A549 (cell line): ENCODE measurements at regions not wholly inside any gene's neighbourhood (a gene's known extent, or its start where the extent isn't known, plus 50 kb on each side); places are given as distances from the start of the nearest gene placed in this dataset.

Source experiments
- ATAC-seq, 2 experiments: fragments of 200-7000 bp in 1 of 2; fragments of >200 bp in 1 of 2; cut with Nextera tagmentation in 1 of 2; cut with Tn5 transposase in 1 of 2; 3 replicates each; pipeline versions ENCODE4 v1.8.0 to v1.9.1; 2018 to 2020; ENCODE audit warnings: mild to moderate bottlenecking in 1 of 2, moderate library complexity in 1 of 2
- CTCF ChIA-PET: fragments of 300-600 bp; sonication (Branson Sonifier 250); formaldehyde crosslinking; extraction: SDS; loops from one replicate; lab custom pipeline; 2021; ENCODE audit warnings: antibody characterized with exemption, inconsistent platforms; lab: Yijun Ruan, JAX
- POLR2A ChIA-PET: fragments of 350-600 bp; formaldehyde crosslinking; extraction: SDS; loops from one replicate; lab custom pipeline; 2021; ENCODE audit warnings: antibody characterized with exemption, inconsistent platforms; lab: Yijun Ruan, JAX
- DNase-seq, 2 experiments: peaks; one replicate each; pipeline versions ENCODE4 v3.0.0 to v3.0.0-alpha.2; 2011 to 2016; ENCODE audit warnings: low read depth in 1 of 2, low spot score in 1 of 2
- FAIRE-seq: peaks from 2 replicates; lab custom pipeline; 2011; peaks lifted over from hg19 to GRCh38; lab: Jason Lieb, UNC
- H3K27ac ChIP-seq, 2 experiments: fragments of >200 bp; sonication (Bioruptor Twin); formaldehyde crosslinking; 3 replicates each; pipeline ENCODE4 v1.5.1; 2016 to 2017
- H3K4me1 ChIP-seq: fragments of >200 bp; sonication (Bioruptor Twin); formaldehyde crosslinking; 3 replicates; pipeline ENCODE4 v1.6.1; 2016
- H3K4me2 ChIP-seq: fragments of >200 bp; sonication (Bioruptor Twin); formaldehyde crosslinking; 3 replicates; pipeline ENCODE4 v1.6.1; 2016
- H3K4me3 ChIP-seq: fragments of >200 bp; sonication (Bioruptor Twin); formaldehyde crosslinking; 3 replicates; pipeline ENCODE4 v1.5.1; 2016
- H3K9me3 ChIP-seq: fragments of >200 bp; sonication (Bioruptor Twin); formaldehyde crosslinking; 3 replicates; pipeline ENCODE4 v1.6.1; 2016
- CBX2 ChIP-seq: fragments of 200-600 bp; sonication (generic); IDR thresholded peaks from 2 replicates; pipeline ENCODE4 v1.6.1; 2016; ENCODE audit warnings: low read depth, mild to moderate bottlenecking, borderline replicate concordance
- CBX8 ChIP-seq: fragments of 200-600 bp; sonication (generic); IDR thresholded peaks from 2 replicates; pipeline ENCODE4 v1.6.1; 2016
- CEBPB ChIP-seq, 2 experiments: fragments of >200 bp in 1 of 2; sonication (Bioruptor Twin) in 1 of 2; formaldehyde crosslinking in 1 of 2; IDR thresholded peaks; 2 replicates each; pipeline ENCODE4 v1.6.1; 2012 to 2016
- CHD2 ChIP-seq: fragments of 150-350 bp; IDR thresholded peaks from 2 replicates; pipeline ENCODE4 v1.6.1; 2014; ENCODE audit warnings: low read length; ENCODE audit not compliant: partially characterized antibody
- CHD4 ChIP-seq: fragments of 200-600 bp; sonication (generic); IDR thresholded peaks from 2 replicates; pipeline ENCODE4 v1.6.1; 2016; ENCODE audit warnings: antibody characterized with exemption, mild to moderate bottlenecking, borderline replicate concordance
- CTCF ChIP-seq: fragments of >200 bp; sonication (Bioruptor Twin); formaldehyde crosslinking; IDR thresholded peaks from 3 replicates; pipeline ENCODE4 v1.5.1; 2016
- EHF ChIP-seq: fragments of 250-450 bp; sonication (Bioruptor Pico); IDR thresholded peaks from 2 replicates; pipeline ENCODE4 v1.5.0; 2020; ENCODE audit warnings: mild to moderate bottlenecking
- EHMT2 ChIP-seq: fragments of 200-600 bp; sonication (generic); IDR thresholded peaks from 2 replicates; pipeline ENCODE4 v1.6.1; 2016; ENCODE audit warnings: antibody characterized with exemption, low read depth, mild to moderate bottlenecking, moderate library complexity
- EP300 ChIP-seq, 2 experiments: fragments of >200 bp; sonication (Bioruptor Twin); formaldehyde crosslinking; IDR thresholded peaks; 2 replicates in 1 of 2; 3 replicates in 1 of 2; pipeline ENCODE4 v1.6.1; 2016 to 2017
- FOSB ChIP-seq: fragments of 250-450 bp; sonication (Bioruptor Pico); IDR thresholded peaks from 2 replicates; pipeline ENCODE4 v1.5.0; 2020; ENCODE audit warnings: mild to moderate bottlenecking, moderate library complexity
- GATA3 ChIP-seq: IDR thresholded peaks from 2 replicates; pipeline ENCODE4 v1.6.1; 2012; ENCODE audit warnings: borderline replicate concordance
- HDAC2 ChIP-seq: fragments of 200-600 bp; sonication (generic); IDR thresholded peaks from 2 replicates; pipeline ENCODE4 v1.6.1; 2016
- HMGXB4 ChIP-seq: fragments of 250-450 bp; sonication (Bioruptor Pico); IDR thresholded peaks from 2 replicates; pipeline ENCODE4 v1.5.0; 2021; ENCODE audit warnings: mild to moderate bottlenecking, moderate library complexity, borderline replicate concordance
- HOXB5 ChIP-seq: fragments of 250-450 bp; sonication (Bioruptor Pico); IDR thresholded peaks from 2 replicates; pipeline ENCODE4 v1.5.0; 2020; ENCODE audit warnings: mild to moderate bottlenecking, moderate library complexity
- KDM5A ChIP-seq: fragments of 200-600 bp; sonication (generic); IDR thresholded peaks from 2 replicates; pipeline ENCODE4 v1.6.1; 2016; ENCODE audit warnings: antibody characterized with exemption, mild to moderate bottlenecking
- MAFK ChIP-seq: fragments of 450-650 bp; IDR thresholded peaks from 2 replicates; pipeline ENCODE4 v1.6.1; 2014; ENCODE audit not compliant: partially characterized antibody
- MAZ ChIP-seq: fragments of 150-350 bp; IDR thresholded peaks from 2 replicates; pipeline ENCODE4 v1.6.1; 2014; ENCODE audit warnings: antibody characterized with exemption, low read depth, low read length, borderline replicate concordance
- MYC ChIP-seq: IDR thresholded peaks from 2 replicates; pipeline ENCODE4 v1.6.1; 2012; ENCODE audit warnings: mild to moderate bottlenecking, inconsistent platforms, low read length, improper control_type of control experiment, borderline replicate concordance
- RAD21 ChIP-seq, 2 experiments: fragments of >200 bp in 1 of 2; sonication (Bioruptor Twin) in 1 of 2; formaldehyde crosslinking in 1 of 2; IDR thresholded peaks in 1 of 2; conservative IDR thresholded peaks in 1 of 2; 2 replicates in 1 of 2; 3 replicates in 1 of 2; pipeline ENCODE4 v1.6.1; 2012 to 2018; ENCODE audit warnings: inconsistent platforms in 1 of 2
- RARB ChIP-seq: fragments of 250-450 bp; sonication (Bioruptor Pico); IDR thresholded peaks from 2 replicates; pipeline ENCODE4 v1.8.0; 2021; ENCODE audit warnings: mild to moderate bottlenecking, moderate library complexity
- RCOR1 ChIP-seq: fragments of 150-350 bp; IDR thresholded peaks from 2 replicates; pipeline ENCODE4 v1.6.1; 2014; ENCODE audit warnings: antibody characterized with exemption, low read length, low read depth
- SMC3 ChIP-seq: fragments of >200 bp; sonication (Bioruptor Twin); formaldehyde crosslinking; IDR thresholded peaks from 3 replicates; pipeline ENCODE4 v1.6.1; 2018; ENCODE audit warnings: inconsistent platforms
- SREBF2 ChIP-seq: fragments of 450-650 bp; IDR thresholded peaks from 2 replicates; pipeline ENCODE4 v1.6.1; 2014; ENCODE audit warnings: mild to moderate bottlenecking, moderate library complexity
- TFCP2L1 ChIP-seq: fragments of 250-450 bp; sonication (Bioruptor Pico); IDR thresholded peaks from 2 replicates; pipeline ENCODE4 v1.5.0; 2021; ENCODE audit warnings: mild to moderate bottlenecking
- ZC3H11A ChIP-seq: fragments of 450-650 bp; IDR thresholded peaks from 2 replicates; pipeline ENCODE4 v1.6.1; 2014; ENCODE audit warnings: antibody characterized with exemption, mild to moderate bottlenecking
- ZNF302 ChIP-seq: fragments of 250-450 bp; sonication (Bioruptor Pico); IDR thresholded peaks from 2 replicates; pipeline ENCODE4 v1.9.0; 2021; ENCODE audit warnings: inconsistent platforms, mild to moderate bottlenecking, moderate library complexity
- WGBS: methylation state at CpG from one replicate; pipeline ENCODE4 v1.1.6; 2017; ENCODE audit errors: missing lambda C conversion rate; 5-methylcytosine and 5-hydroxymethylcytosine counted together

DNA sequence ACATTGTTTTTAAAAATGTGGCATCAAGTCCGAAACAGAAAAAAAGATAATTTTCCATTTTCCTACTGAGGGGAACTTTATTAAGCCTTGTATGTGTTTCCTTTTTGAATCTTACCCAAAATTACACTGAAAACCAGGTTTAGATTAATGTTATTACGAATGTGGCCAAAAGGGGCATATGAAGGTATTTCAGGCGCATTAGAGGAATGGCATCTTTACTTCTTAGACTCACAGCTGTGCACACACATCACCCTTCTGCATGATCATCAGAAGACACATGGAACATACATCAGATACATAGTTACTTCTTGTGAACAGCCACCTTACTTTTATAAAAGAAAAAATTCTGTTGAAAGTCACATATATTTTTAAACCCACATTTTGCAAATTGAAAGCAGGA is 58.6 kb upstream of the ZPBP start:
- no peak overlapping the region for H3K4me2 ChIP-seq
- H3K27ac ChIP-seq, result no peak overlapping the region
- ATAC-seq, result no peak
- WGBS, result 30% methylated on average over 3 of the region's 3 CpGs
- no peaks in the 10 kb centered on the region for H3K9me3 ChIP-seq
- no peaks in the 10 kb centered on the region for H3K4me1 ChIP-seq
- POLR2A ChIA-PET, result no interaction called here
- CTCF ChIA-PET, result no interaction called here
- DNase-seq, result no peak
- H3K4me3 ChIP-seq, result no peak overlapping the region
- TF ChIP-seq EHF (CRISPR knock-in tag) (no peak), MYC (no peak), CHD2 (no peak), EP300 (IDR thresholded peaks at IDR 0.05) (no peak), HDAC2 (no peak), CHD4 (no peak), TFCP2L1 (CRISPR knock-in tag) (no peak), ZC3H11A (no peak), CBX2 (no peak), RAD21 (conservative IDR thresholded peaks at IDR 0.05 in 1 of 2, IDR thresholded peaks at IDR 0.05 in 1 of 2) (no peak), EHMT2 (no peak), SREBF2 (no peak), ZNF302 (CRISPR knock-in tag) (no peak)
- FAIRE-seq, result no peak

DNA sequence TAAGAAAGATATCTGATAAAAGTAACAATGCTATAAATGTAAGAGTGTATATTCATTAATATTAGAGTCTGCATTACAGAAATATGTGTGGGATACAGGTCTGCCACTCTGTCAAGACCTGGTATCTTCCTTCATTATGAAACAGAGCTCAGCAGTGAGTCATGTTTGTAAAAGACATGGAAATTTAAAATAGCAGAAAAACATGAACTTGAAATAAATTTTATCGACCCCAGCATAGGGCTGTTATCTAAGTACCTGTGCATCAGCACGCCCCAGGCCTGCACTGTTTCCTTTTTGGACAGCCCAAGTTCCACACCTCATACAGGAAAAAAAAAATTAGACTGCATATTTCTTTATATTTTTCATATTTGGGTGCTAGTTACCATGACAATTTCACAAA is 58.0 kb upstream of the ZPBP start:
- ATAC-seq, result no peak
- no peak for TF ChIP-seq RCOR1
- no peak for FAIRE-seq
- 2% methylated on average over 2 of the region's 2 CpGs for WGBS
- Histone ChIP-seq H3K4me2 (no peak overlapping the region), H3K9me3 (no peaks in the 10 kb centered on the region), H3K27ac (no peak overlapping the region), H3K4me3 (no peak overlapping the region), H3K4me1 (no peaks in the 10 kb centered on the region)
- POLR2A ChIA-PET, result no interaction called here
- CTCF ChIA-PET, result interaction anchor here (1.0 kb wide), 1 partner anchor 264 kb away, joined by 3 read pairs; no protein-coding TSS in a partner anchor
- DNase-seq, result no peak

DNA sequence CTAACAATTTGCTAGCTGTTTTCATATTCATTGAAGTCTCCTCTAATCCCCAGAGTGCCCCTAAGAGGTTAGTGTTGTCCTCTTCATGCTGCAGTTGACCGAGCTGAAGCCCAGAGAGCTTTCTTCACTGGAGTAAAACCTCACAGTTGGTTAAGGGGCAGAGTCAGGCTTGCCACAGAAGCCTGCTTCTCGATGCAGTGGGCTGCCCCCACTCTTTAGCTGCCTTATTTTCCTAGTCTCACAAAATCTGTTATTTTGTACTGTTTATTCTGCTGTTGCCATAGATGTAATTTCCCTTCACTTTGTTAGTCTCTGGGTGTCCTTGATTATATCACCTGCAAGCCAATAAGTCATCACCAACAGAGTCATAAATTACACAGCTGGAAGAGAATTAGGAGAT is 56.3 kb upstream of the ZPBP start:
- ChIA-PET CTCF (interaction anchor here (0.7 to 4.4 kb wide), 3 partner anchors 268 to 1012 kb away, joined by 3 to 14 read pairs (median 3); no protein-coding TSS in a partner anchor), POLR2A (no interaction called here)
- DNase-seq (no peak), ATAC-seq (no peak), FAIRE-seq (no peak)
- H3K4me3 ChIP-seq, result no peak overlapping the region
- no peaks in the 10 kb centered on the region for H3K9me3 ChIP-seq
- no peak overlapping the region for H3K4me2 ChIP-seq
- TF ChIP-seq CHD2, result no peak
- TF ChIP-seq SMC3, result no peak
- no peak for TF ChIP-seq HMGXB4 (CRISPR knock-in tag)
- no peak for TF ChIP-seq CTCF
- no peak for TF ChIP-seq FOSB
- no peak for TF ChIP-seq CEBPB (IDR thresholded peaks at IDR 0.05)
- no peak for TF ChIP-seq HOXB5
- TF ChIP-seq TFCP2L1 (CRISPR knock-in tag), result no peak
- no peak for TF ChIP-seq MAZ
- TF ChIP-seq GATA3, result no peak
- TF ChIP-seq ZC3H11A, result no peak
- TF ChIP-seq MAFK, result no peak
- no peak for TF ChIP-seq CBX8
- TF ChIP-seq MYC, result no peak
- TF ChIP-seq KDM5A, result no peak
- TF ChIP-seq RARB (CRISPR knock-in tag), result no peak
- WGBS, result 9% methylated on average over 2 of the region's 2 CpGs
- H3K4me1 ChIP-seq, result no peaks in the 10 kb centered on the region
- H3K27ac ChIP-seq, result no peak overlapping the region
